ENCODE measurements at regions not wholly inside any gene's neighbourhood (a gene's known extent, or its start where the extent isn't known, plus 50 kb on each side); places are given as distances from the start of the nearest gene placed in this dataset.

DNA sequence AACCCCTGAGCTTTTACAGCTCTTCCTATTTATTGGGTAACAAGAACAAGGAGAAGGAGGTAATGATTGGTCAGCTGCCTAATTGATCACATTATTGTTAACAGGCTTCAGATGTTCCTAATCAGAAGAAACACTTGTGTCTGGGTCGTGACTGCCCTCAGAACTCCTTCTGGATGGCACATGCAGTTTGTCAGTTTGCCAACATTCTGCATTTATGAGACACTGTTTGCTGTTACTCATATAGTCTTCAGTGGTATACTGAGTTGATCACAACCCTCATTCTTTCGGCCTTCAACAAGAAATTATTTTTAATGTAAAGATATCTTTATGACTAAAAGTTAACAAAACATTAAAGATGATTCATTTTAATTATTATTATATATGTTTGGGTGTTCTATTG, 95.7 kb upstream of the DOCK10 start:
- DNase-seq (ENCODE audit: low spot score): no peak

DNA sequence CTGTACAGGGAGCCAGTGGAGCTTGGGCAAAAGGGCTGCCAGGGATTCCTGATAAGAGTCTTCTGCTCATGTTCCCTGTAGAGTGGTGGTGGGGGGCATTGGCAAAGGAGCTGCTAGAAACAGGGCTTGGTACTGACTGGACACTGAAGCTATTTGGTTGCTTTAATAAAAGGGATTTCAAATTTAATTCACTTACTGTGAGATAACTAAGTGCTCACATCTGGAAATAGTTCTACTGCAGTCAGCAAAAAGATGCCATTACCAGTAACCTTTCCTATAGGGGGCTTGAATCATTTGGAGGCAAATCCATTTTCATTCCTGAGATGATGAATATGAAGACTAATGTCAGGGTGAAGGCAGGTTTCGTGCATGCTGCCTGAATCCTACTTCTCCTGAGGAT, 94.3 kb upstream of the DOCK10 start:
- DNase-seq (ENCODE audit: low spot score): no peak

- DNase-seq (ENCODE audit: low spot score): no peak
Measured at GRCh38 chr2:225131898-225132297, 89.6 kb upstream of the DOCK10 start.

DNA sequence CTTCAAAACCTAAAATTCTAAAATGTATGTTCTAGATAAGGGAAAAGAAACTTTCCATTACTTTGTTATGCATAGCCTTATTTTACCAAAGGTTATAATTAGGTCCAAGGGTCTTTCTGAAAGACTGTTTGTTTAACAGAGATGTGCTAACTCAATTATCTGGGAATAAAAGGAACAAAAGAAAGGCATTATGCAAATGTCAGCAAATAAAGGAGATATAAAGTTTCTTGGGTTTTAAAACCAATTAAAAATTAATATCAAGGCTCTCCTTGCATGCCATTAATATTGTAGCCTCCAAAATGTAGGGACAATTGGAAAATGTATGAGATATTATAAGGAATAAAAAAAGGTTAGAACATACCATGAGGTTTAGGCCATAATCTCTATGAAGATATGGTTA, 87.8 kb upstream of the DOCK10 start:
- no peak for DNase-seq (ENCODE audit: low spot score)

DNA sequence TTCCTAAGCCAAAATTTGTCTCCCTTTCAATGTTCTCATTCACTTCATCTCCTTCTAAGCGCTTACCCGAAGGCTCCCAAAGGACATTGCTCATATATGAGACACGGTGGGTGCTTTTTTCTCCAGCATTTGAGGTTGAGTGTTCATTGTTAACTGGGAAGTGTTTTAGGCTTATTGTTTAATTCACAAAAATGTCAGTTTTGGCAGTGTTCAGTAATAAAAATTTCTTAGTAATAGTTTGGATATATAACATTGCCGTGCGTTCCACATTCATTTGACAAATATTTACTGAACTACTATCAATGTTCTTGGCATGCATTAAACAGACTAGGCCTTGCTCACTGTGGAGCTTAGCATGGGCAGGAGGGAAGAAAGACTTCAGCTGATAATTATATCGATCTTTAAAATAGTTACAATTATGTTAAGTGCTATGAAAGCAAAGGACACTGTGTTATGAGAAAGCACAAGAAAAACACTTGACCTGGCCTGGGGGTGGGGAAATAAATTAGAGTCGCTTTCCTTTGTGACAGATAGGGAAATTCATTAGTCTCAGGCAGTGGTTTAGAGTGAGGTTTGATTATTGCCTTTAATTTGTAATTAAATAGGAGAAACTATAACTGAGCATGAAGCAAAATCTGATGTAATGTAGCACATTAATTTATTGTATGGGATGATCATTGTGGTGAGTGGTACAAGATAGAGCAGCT, 82.2 kb upstream of the DOCK10 start:
- no peak for DNase-seq (ENCODE audit: low spot score)

GRCh38 chr2:225122583-225123486, 80.6 kb upstream of the DOCK10 start:
- DNase-seq (ENCODE audit: low spot score): peak; percentile 35

- DNase-seq (ENCODE audit: low spot score): no peak
Measured at GRCh38 chr2:225122007-225122406, 79.7 kb upstream of the DOCK10 start.

GRCh38 chr2:225120186-225120585, 77.9 kb upstream of the DOCK10 start:
- DNase-seq (ENCODE audit: low spot score): peak; percentile 56

GRCh38 chr2:225117051-225117716, 74.9 kb upstream of the DOCK10 start:
- DNase-seq (ENCODE audit: low spot score): peak; percentile 43

DNA sequence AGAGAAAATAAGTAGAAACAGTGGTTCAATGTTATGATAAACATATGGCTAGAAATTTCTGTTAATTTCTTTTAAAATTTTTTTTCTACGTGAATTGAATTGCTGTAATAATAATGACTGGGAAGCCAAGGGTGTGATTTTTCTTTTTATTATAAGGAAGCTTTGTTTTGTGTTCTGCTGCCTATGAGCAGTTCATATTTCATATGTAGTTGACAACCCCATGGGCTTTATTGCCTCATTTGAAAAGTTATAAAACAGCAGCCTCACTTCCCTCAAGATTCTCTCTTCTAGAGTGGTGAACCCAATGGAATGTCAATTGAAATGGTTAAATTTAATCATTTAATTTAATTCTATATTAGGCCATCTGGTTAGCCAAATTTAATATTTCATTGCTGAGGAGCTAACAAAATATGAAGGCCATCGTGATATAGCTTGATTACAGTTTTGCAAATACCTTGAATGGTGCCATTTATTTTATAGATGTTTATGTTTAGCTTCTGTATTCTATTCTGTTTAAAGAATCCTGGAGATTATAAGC, 72.6 kb upstream of the DOCK10 start:
- DNase-seq (ENCODE audit: low spot score): no peak

DNA sequence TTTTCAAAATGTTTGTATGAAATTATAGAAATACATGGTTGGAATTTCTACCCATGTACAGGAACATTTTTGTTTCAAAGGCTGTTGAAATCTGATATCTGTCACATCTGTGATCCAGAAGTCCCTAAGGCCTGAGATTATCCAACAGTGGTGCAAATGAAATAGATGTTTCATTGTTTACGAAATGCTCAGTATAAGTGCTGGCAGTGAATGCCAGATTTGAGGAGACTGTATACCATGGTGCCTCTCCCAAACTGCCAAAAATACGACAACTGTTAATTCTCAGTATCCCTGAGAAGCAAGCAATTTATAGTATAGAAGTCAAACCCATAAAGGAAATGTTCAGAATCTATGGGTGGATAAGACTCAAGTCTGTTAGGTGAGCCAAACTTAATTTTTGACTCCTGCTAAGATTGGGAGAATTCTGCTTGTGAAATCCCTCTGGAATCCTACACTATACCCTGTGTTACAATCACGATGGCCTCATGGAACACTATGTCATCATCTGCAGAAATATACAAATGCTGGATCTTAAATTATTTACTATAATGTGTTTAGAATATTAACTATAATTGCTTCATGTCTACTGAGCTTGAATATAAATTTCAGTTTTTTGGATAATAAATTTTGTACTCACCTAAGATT, 71.2 kb upstream of the DOCK10 start:
- no peak for DNase-seq (ENCODE audit: low spot score)

- no peak for DNase-seq (ENCODE audit: low spot score)
Measured at GRCh38 chr2:225112362-225113126, 70.3 kb upstream of the DOCK10 start.

GRCh38 chr2:225108805-225109204, 66.5 kb upstream of the DOCK10 start:
- DNase-seq (ENCODE audit: low spot score): no peak

GRCh38 chr2:225104971-225105370, 62.7 kb upstream of the DOCK10 start:
- no peak for DNase-seq (ENCODE audit: low spot score)

- DNase-seq (ENCODE audit: low spot score): no peak
Measured at GRCh38 chr2:225104321-225104720, 62.1 kb upstream of the DOCK10 start.

DNA sequence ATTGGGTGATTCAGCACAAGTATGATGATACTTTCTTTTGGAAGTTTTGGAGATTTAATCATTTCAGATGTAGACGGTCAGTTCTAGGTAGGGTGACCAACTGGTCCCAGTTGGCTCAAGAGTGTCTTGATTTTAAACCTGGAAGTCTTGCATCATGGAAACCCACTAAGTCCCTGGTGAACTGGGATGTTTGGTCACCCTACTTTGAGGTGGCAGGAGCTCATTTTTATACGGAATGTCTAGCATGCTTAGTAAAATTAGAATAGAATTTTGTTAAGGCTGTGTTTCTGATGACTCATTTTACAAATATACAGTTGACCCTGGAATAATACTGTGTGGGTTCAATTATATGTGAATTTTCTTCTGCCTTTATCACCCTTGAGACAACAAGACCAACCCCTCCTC, 61.5 kb upstream of the DOCK10 start:
- peak; percentile 32 for DNase-seq (ENCODE audit: low spot score)

- peak; percentile 71 for DNase-seq (ENCODE audit: low spot score)
Measured at GRCh38 chr2:225100856-225101294, 58.6 kb upstream of the DOCK10 start.

- peak; percentile 30 for DNase-seq (ENCODE audit: low spot score)
Measured at GRCh38 chr2:225100269-225100668, 58.0 kb upstream of the DOCK10 start.

- no peak for DNase-seq (ENCODE audit: low spot score)
Measured at GRCh38 chr2:225097035-225097434, 54.8 kb upstream of the DOCK10 start.
